CD4-positive, alpha-beta memory T cell (primary cell): ENCODE measurements at regions not wholly inside any gene's neighbourhood (a gene's known extent, or its start where the extent isn't known, plus 50 kb on each side); places are given as distances from the start of the nearest gene placed in this dataset.

Experiments used
- CTCF ChIA-PET: fragments of 350-600 bp; sonication (Branson Sonifier 250); formaldehyde crosslinking; loops from one replicate; lab custom pipeline; 2021; ENCODE audit warnings: inconsistent platforms; ENCODE audit not compliant: partially characterized antibody; lab: Charles Lee
- POLR2A ChIA-PET: fragments of 350-600 bp; sonication (Branson Sonifier 250); formaldehyde crosslinking; loops from one replicate; lab custom pipeline; 2021; ENCODE audit not compliant: partially characterized antibody; lab: Charles Lee
- DNase-seq, 5 donors: peaks; one replicate each; pipeline versions ENCODE4 v3.0.0 to v3.0.0-alpha.2; 2020 to 2022; ENCODE audit warnings: mixed read lengths in 1 of 5
- H3K27ac ChIP-seq: one replicate; pipeline ENCODE4 v1.7.0; 2013; ENCODE audit warnings: low read depth, low read length
- H3K27me3 ChIP-seq: 2 replicates; pipeline ENCODE4 v1.7.0; 2013; ENCODE audit warnings: mild to moderate bottlenecking, low read length, moderate library complexity; ENCODE audit not compliant: insufficient read depth
- H3K36me3 ChIP-seq: 2 replicates; pipeline ENCODE4 v1.7.0; 2013; ENCODE audit warnings: mild to moderate bottlenecking, low read length, moderate library complexity; ENCODE audit not compliant: insufficient read depth
- H3K4me1 ChIP-seq: 2 replicates; pipeline ENCODE4 v1.7.0; 2013; ENCODE audit warnings: mild to moderate bottlenecking, low read length, moderate library complexity; ENCODE audit not compliant: insufficient read depth
- H3K4me3 ChIP-seq, 2 donors: one replicate each; pipeline ENCODE4 v1.7.0; 2013; ENCODE audit warnings: low read length in 2 of 2, mild to moderate bottlenecking in 1 of 2
- H3K9me3 ChIP-seq, 2 donors: one replicate each; pipeline ENCODE4 v1.7.0; 2013; ENCODE audit warnings: low read length in 2 of 2, control low read depth in 1 of 2; ENCODE audit not compliant: control insufficient read depth in 1 of 2
- H3K27ac Mint-ChIP-seq, 7 donors: one replicate each; pipeline ENCODE4 v1.8.0; 2020 to 2021; ENCODE audit warnings: mixed read lengths in 7 of 7, mild to moderate bottlenecking in 6 of 7, inconsistent platforms in 3 of 7, moderate library complexity in 3 of 7
- H3K27me3 Mint-ChIP-seq, 2 donors: one replicate each; pipeline ENCODE4 v1.8.0; 2020 to 2021; ENCODE audit warnings: mixed read lengths in 2 of 2
- H3K36me3 Mint-ChIP-seq, 2 donors: one replicate each; pipeline ENCODE4 v1.8.0; 2020 to 2021; ENCODE audit warnings: mixed read lengths in 2 of 2, inconsistent platforms in 1 of 2, mild to moderate bottlenecking in 1 of 2
- H3K4me1 Mint-ChIP-seq, 4 donors: one replicate each; pipeline ENCODE4 v1.8.0; 2020 to 2021; ENCODE audit warnings: mixed read lengths in 4 of 4, mild to moderate bottlenecking in 1 of 4
- H3K4me3 Mint-ChIP-seq, 8 donors: one replicate each; pipeline ENCODE4 v1.8.0; 2020 to 2021; ENCODE audit warnings: mixed read lengths in 8 of 8, mild to moderate bottlenecking in 7 of 8, moderate library complexity in 6 of 8, inconsistent platforms in 3 of 8
- H3K9me3 Mint-ChIP-seq, 8 donors: one replicate each; pipeline ENCODE4 v1.8.0; 2020 to 2021; ENCODE audit warnings: mixed read lengths in 8 of 8, mild to moderate bottlenecking in 5 of 8, inconsistent platforms in 3 of 8, moderate library complexity in 1 of 8
- intact Hi-C: fragments of 100-400 bp; cut with micrococcal nuclease; formaldehyde crosslinking; loops from one replicate; pipeline ENCODE4 v1.15.1; 2023

GRCh38 chr3:102163039-102163817 is 271.6 kb upstream of the ZPLD1 start:
- no peaks in the 10 kb centered on the region for H3K4me1 ChIP-seq
- Mint-ChIP-seq H3K27ac (peak overlapping the region in 3 of 7 donors; percentile 4 to 58 (median 48)), H3K4me1 (peaks cover 4 to 6% (median 5%) of the 10 kb centered on the region in 4 donors), H3K9me3 (no peaks in the 10 kb centered on the region), H3K36me3 (no peaks in the 10 kb centered on the region), H3K27me3 (no peaks in the 10 kb centered on the region), H3K4me3 (no peak overlapping the region)
- DNase-seq, result peak in 1 of 5 donors; percentile 1
- CTCF ChIA-PET, result interaction anchor here (0.9 kb wide), 1 partner anchor 62 kb away, joined by 3 read pairs; no protein-coding TSS in a partner anchor
- intact Hi-C loops, result no loop called here
- no peaks in the 10 kb centered on the region for H3K27me3 ChIP-seq
- no peaks in the 10 kb centered on the region for H3K9me3 ChIP-seq
- POLR2A ChIA-PET, result no interaction called here
- no peak overlapping the region for H3K4me3 ChIP-seq
- H3K36me3 ChIP-seq, result no peaks in the 10 kb centered on the region
- no peak overlapping the region for H3K27ac ChIP-seq

DNA sequence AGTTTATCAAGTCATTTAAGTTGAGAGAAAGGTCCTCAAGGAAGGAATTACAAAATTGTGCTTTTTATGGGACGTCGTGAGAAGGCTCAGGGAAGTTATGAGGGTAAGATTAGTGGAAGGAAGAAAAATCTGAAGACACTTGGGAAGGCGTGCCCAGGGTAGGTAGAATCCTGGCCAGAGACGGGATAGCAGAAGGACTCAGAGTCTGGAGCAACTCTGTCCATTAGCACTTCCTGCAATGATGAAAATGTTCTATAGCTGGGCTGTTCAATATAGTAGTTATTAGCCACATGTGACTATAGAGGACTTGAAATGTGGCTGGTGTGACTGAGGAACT is 271.0 kb upstream of the ZPLD1 start:
- Mint-ChIP-seq H3K27ac (no peak overlapping the region), H3K4me3 (no peak overlapping the region), H3K27me3 (no peaks in the 10 kb centered on the region), H3K36me3 (no peaks in the 10 kb centered on the region), H3K9me3 (no peaks in the 10 kb centered on the region), H3K4me1 (peaks cover 4 to 6% (median 5%) of the 10 kb centered on the region in 4 donors)
- no peak for DNase-seq
- H3K4me3 ChIP-seq, result no peak overlapping the region
- no peaks in the 10 kb centered on the region for H3K9me3 ChIP-seq
- intact Hi-C loops, result no loop called here
- no peak overlapping the region for H3K27ac ChIP-seq
- H3K4me1 ChIP-seq, result no peaks in the 10 kb centered on the region
- ChIA-PET CTCF (no interaction called here), POLR2A (no interaction called here)
- no peaks in the 10 kb centered on the region for H3K36me3 ChIP-seq
- no peaks in the 10 kb centered on the region for H3K27me3 ChIP-seq

DNA sequence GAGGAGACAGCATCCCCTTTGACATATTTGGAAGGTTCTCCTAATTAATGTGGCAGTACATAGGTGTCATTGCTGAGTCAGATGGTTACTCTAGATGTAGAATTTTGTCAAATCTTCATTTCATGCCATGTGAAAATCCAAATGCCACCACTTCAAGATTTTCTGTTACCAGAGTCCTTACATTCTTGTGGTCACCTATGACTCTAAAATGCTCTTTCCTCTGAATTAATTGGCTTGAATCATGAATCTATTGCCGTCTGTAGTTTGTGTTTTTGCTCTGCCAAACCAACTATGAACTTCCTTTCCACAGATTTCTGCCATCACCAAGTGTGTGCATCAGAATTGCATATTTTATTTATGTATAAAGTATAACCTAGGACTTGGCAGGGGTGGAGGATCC is 269.4 kb upstream of the ZPLD1 start:
- CTCF ChIA-PET, result no interaction called here
- H3K9me3 ChIP-seq, result no peaks in the 10 kb centered on the region

DNA sequence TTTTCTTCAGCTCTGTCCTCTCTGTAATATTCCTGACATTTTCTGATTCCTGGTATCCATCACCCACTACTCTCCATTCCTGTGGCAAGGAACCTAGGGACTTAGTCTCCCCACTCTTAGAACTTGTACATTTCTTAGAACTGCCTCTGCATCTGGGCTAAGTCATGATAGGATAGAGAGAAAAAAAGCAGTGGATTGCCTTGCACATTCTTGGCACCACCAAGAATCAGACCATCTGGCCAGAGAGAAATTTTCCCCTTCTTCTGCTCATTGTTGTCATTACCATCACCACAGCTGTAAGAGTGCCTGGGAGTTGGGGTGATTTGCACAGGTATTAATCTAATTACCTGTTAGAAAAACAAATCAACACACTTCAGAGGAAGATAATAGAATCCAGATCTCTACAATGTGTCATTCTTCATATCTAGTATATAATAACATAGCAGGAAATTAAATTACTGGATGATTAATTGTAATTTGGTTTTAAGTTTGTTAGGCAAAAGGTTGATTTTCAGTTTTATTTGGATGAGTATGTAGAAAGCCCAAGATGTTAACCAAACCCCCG is 264.8 kb upstream of the ZPLD1 start:
- Mint-ChIP-seq H3K27me3 (peaks cover 0 to 2% of the 10 kb centered on the region in 2 donors), H3K4me3 (no peak overlapping the region), H3K36me3 (no peaks in the 10 kb centered on the region), H3K4me1 (no peaks in the 10 kb centered on the region), H3K9me3 (peaks cover 0 to 1% (median 0%) of the 10 kb centered on the region in 8 donors), H3K27ac (no peak overlapping the region)
- no peaks in the 10 kb centered on the region for H3K36me3 ChIP-seq
- H3K4me1 ChIP-seq, result no peaks in the 10 kb centered on the region
- no peak for DNase-seq
- H3K27me3 ChIP-seq, result no peaks in the 10 kb centered on the region
- CTCF ChIA-PET, result no interaction called here
- H3K4me3 ChIP-seq, result no peak overlapping the region
- POLR2A ChIA-PET, result no interaction called here
- intact Hi-C loops, result no loop called here
- no peak overlapping the region for H3K27ac ChIP-seq
- no peaks in the 10 kb centered on the region for H3K9me3 ChIP-seq

More for the DNA sequence above, 269.4 kb upstream of the ZPLD1 start:
- Histone ChIP-seq H3K4me3 (no peak overlapping the region), H3K36me3 (no peaks in the 10 kb centered on the region), H3K27me3 (no peaks in the 10 kb centered on the region), H3K4me1 (no peaks in the 10 kb centered on the region), H3K27ac (no peak overlapping the region)
- intact Hi-C loops, result no loop called here
- POLR2A ChIA-PET, result no interaction called here
- DNase-seq, result no peak
- Mint-ChIP-seq H3K27me3 (no peaks in the 10 kb centered on the region), H3K4me1 (peaks cover 4 to 6% (median 5%) of the 10 kb centered on the region in 4 donors), H3K27ac (no peak overlapping the region), H3K9me3 (no peaks in the 10 kb centered on the region), H3K36me3 (no peaks in the 10 kb centered on the region), H3K4me3 (no peak overlapping the region)

GRCh38 chr3:102170545-102170944 is 264.3 kb upstream of the ZPLD1 start:
- Mint-ChIP-seq H3K4me1 (no peaks in the 10 kb centered on the region), H3K9me3 (peaks cover 0 to 1% (median 0%) of the 10 kb centered on the region in 8 donors), H3K27ac (peak overlapping the region in 1 of 7 donors; percentile 16), H3K27me3 (peaks cover 0 to 2% of the 10 kb centered on the region in 2 donors), H3K4me3 (no peak overlapping the region), H3K36me3 (no peaks in the 10 kb centered on the region)
- Histone ChIP-seq H3K9me3 (no peaks in the 10 kb centered on the region), H3K4me3 (no peak overlapping the region), H3K27ac (no peak overlapping the region), H3K27me3 (no peaks in the 10 kb centered on the region), H3K36me3 (no peaks in the 10 kb centered on the region), H3K4me1 (no peaks in the 10 kb centered on the region)
- ChIA-PET POLR2A (no interaction called here), CTCF (no interaction called here)
- intact Hi-C loops, result no loop called here
- DNase-seq, result no peak

DNA sequence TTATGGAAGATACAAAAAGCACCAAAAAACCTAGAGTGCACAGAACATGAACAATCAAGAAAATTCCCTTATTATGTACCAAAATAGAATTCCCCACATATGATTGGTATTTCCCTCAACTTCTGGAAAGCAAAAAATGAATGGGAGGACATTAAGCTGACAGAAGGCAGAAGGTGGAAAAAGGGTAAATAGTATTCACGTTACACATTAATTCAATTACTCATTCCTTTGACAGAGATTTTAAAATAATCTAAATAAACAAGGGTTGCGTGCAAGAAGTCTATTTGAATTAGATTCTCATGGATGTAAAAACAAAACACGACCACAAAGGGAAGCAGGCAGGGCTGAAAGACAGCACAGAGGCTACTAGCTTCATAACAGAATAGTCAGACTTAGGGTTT is 260.5 kb upstream of the ZPLD1 start:
- intact Hi-C loops, result no loop called here
- DNase-seq, result no peak
- no peak overlapping the region for H3K4me3 ChIP-seq
- POLR2A ChIA-PET, result no interaction called here
- peaks cover 2% of the 10 kb centered on the region for H3K4me1 ChIP-seq
- H3K4me3 Mint-ChIP-seq, result no peak overlapping the region
- no peaks in the 10 kb centered on the region for H3K36me3 ChIP-seq
- H3K9me3 Mint-ChIP-seq, result peaks cover 0 to 1% (median 0%) of the 10 kb centered on the region in 8 donors
- no peak overlapping the region for H3K27ac ChIP-seq
- H3K27me3 Mint-ChIP-seq, result peaks cover 2% of the 10 kb centered on the region in 2 donors
- CTCF ChIA-PET, result interaction anchor here (1.8 kb wide), 1 partner anchor 51 kb away, joined by 4 read pairs; no protein-coding TSS in a partner anchor
- H3K9me3 ChIP-seq, result no peaks in the 10 kb centered on the region
- H3K36me3 Mint-ChIP-seq, result no peaks in the 10 kb centered on the region
- peaks cover 0 to 1% (median 0%) of the 10 kb centered on the region in 4 donors for H3K4me1 Mint-ChIP-seq
- H3K27me3 ChIP-seq, result no peaks in the 10 kb centered on the region
- H3K27ac Mint-ChIP-seq, result no peak overlapping the region

DNA sequence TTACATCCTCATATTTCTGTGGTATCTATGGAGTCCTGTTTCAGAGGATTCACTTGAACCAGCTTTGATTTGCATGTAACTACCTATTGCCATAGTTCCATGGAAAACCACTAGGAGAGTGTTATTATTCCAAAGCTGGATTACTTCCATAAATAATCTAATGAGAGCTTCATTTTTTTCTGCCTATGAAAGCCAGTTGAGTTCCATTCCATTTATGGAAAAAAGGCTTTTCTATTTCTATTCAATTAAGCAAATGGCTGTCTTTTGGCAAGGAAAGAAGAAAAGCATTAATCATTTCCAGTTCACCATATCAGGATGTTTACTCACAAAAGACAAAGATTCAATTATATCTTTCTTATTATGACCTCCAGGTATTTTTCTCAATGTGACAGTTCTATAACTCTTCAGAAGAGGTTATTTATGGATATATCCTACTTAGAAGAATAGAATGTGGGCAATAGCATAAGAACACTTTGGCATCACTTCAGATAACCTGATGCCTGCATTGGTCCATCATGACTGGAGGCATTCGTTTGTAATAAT is 259.9 kb upstream of the ZPLD1 start:
- Histone ChIP-seq H3K9me3 (no peaks in the 10 kb centered on the region), H3K36me3 (no peaks in the 10 kb centered on the region), H3K27ac (no peak overlapping the region), H3K27me3 (no peaks in the 10 kb centered on the region), H3K4me1 (peaks cover 8% of the 10 kb centered on the region), H3K4me3 (no peak overlapping the region)
- Mint-ChIP-seq H3K36me3 (no peaks in the 10 kb centered on the region), H3K27me3 (peaks cover 2% of the 10 kb centered on the region in 2 donors), H3K27ac (no peak overlapping the region), H3K4me1 (peaks cover 2 to 6% (median 4%) of the 10 kb centered on the region in 4 donors), H3K4me3 (no peak overlapping the region), H3K9me3 (peaks cover 0 to 1% (median 0%) of the 10 kb centered on the region in 8 donors)
- ChIA-PET CTCF (interaction anchor here (1.5 to 1.8 kb wide), 2 partner anchors 50 to 54 kb away, joined by 4 read pairs; no protein-coding TSS in a partner anchor), POLR2A (no interaction called here)
- intact Hi-C loops, result no loop called here
- DNase-seq, result no peak
